K562 (cell line): ENCODE measurements at regions not wholly inside any gene's neighbourhood (a gene's known extent, or its start where the extent isn't known, plus 50 kb on each side); places are given as distances from the start of the nearest gene placed in this dataset.

ENCODE experiments used
- ATAC-seq: fragments of 200-7000 bp; cut with Tn5 transposase; 3 replicates; pipeline ENCODE4 v1.9.1; 2020; ENCODE audit warnings: moderate library complexity
- BruUV-seq: library from RNA; stranded (reverse); fragments of 400-500 nt; replicated peaks from 2 replicates; lab custom pipeline; 2021; lab: Mats Ljungman, UMichigan
- CTCF ChIA-PET: fragments of 300-600 bp; formaldehyde crosslinking; extraction: SDS; loops from one replicate; lab custom pipeline; 2021; ENCODE audit warnings: low intra/inter-chr PET ratio; lab: Yijun Ruan, JAX
- POLR2A ChIA-PET: fragments of 300-600, 350-650 bp; sonication (Branson Sonifier 250); formaldehyde crosslinking; extraction: SDS; loops from one replicate; lab custom pipeline; 2021; ENCODE audit warnings: antibody characterized with exemption, inconsistent platforms; lab: Yijun Ruan, JAX
- DNase-seq, 4 experiments: peaks; one replicate each; pipeline versions ENCODE4 v3.0.0 to v3.0.0-alpha.2; 2011 to 2018; ENCODE audit warnings: low spot score in 3 of 4, mixed read lengths in 3 of 4; ENCODE audit errors: extremely low read depth in 1 of 4
- FAIRE-seq: peaks from 2 replicates; lab custom pipeline; 2011; peaks lifted over from hg19 to GRCh38; lab: Jason Lieb, UNC
- H2AFZ ChIP-seq: 2 replicates; pipeline ENCODE4 v1.6.0; 2011; ENCODE audit warnings: low read depth, low read length, control low read depth, inconsistent platforms
- H3K27ac ChIP-seq: fragments of 200-600 bp; 3 replicates; pipeline ENCODE4 v1.8.0; 2011; ENCODE audit warnings: low read depth, mild to moderate bottlenecking, control low read depth, inconsistent platforms, low read length, moderate library complexity, mixed read lengths; ENCODE audit errors: extremely low read depth
- H3K27me3 ChIP-seq, 2 experiments: fragments of 300-600 bp in 1 of 2; 2 replicates in 1 of 2; 3 replicates in 1 of 2; pipeline versions ENCODE4 v1.6.0 to v1.8.0; 2011; ENCODE audit warnings: inconsistent platforms in 2 of 2, low read length in 2 of 2, mild to moderate bottlenecking in 1 of 2, mixed read lengths in 1 of 2, moderate library complexity in 1 of 2; ENCODE audit not compliant: control insufficient read depth in 2 of 2, insufficient read depth in 2 of 2
- H3K36me3 ChIP-seq: fragments of 300-600 bp; 3 replicates; pipeline ENCODE4 v1.8.0; 2011; ENCODE audit warnings: mild to moderate bottlenecking, low read length, inconsistent platforms; ENCODE audit not compliant: control insufficient read depth, insufficient read depth
- H3K4me1 ChIP-seq, 2 experiments: fragments of 200-600 bp in 1 of 2; replicated peaks in 1 of 2; 2 replicates in 1 of 2; 3 replicates in 1 of 2; pipeline versions ENCODE4 v1.5.1 to v1.8.0; 2011; ENCODE audit warnings: inconsistent platforms in 2 of 2, low read length in 2 of 2, mild to moderate bottlenecking in 1 of 2, mixed read lengths in 1 of 2, moderate library complexity in 1 of 2; ENCODE audit not compliant: control insufficient read depth in 2 of 2, insufficient read depth in 2 of 2
- H3K4me2 ChIP-seq: 2 replicates; pipeline ENCODE4 v1.6.1; 2011; ENCODE audit warnings: low read length, control low read depth, inconsistent platforms, mixed read lengths; ENCODE audit not compliant: insufficient read depth
- H3K4me3 ChIP-seq: fragments of 200-600 bp; sonication (generic), shearing (Covaris generic); 2 replicates; pipeline ENCODE4 v1.5.1; 2016; ENCODE audit warnings: control low read depth, inconsistent platforms
- H3K79me2 ChIP-seq: fragments of 200-600 bp; 3 replicates; pipeline ENCODE4 v1.8.0; 2011; ENCODE audit warnings: low read length, inconsistent platforms; ENCODE audit not compliant: control insufficient read depth, insufficient read depth
- H3K9ac ChIP-seq, 2 experiments: 2 replicates each; pipeline versions ENCODE4 v1.6.0 to v1.6.1; 2011; ENCODE audit warnings: low read depth in 2 of 2, low read length in 2 of 2, control low read depth in 1 of 2, inconsistent platforms in 1 of 2, mild to moderate bottlenecking in 1 of 2, mixed read lengths in 1 of 2; ENCODE audit not compliant: insufficient read depth in 1 of 2
- H3K9me1 ChIP-seq: one replicate; pipeline ENCODE4 v1.6.0; 2011; ENCODE audit warnings: inconsistent platforms, mild to moderate bottlenecking, low read length, moderate library complexity; ENCODE audit not compliant: control insufficient read depth, insufficient read depth
- H3K9me3 ChIP-seq: replicated peaks from 2 replicates; pipeline ENCODE4 v1.5.1; 2011; ENCODE audit warnings: low read depth, low read length, inconsistent platforms; ENCODE audit not compliant: control insufficient read depth, insufficient read depth
- H4K20me1 ChIP-seq: replicated peaks from 2 replicates; pipeline ENCODE4 v1.6.1; 2011; ENCODE audit warnings: low read length, inconsistent platforms, mixed read lengths; ENCODE audit not compliant: control insufficient read depth, insufficient read depth
- HMGXB4 ChIP-seq: sonication (generic); formaldehyde crosslinking; IDR thresholded peaks from 2 replicates; pipeline ENCODE4 v1.8.1; 2023; ENCODE audit warnings: mild to moderate bottlenecking, missing genetic modification reagents
- NFIC ChIP-seq: fragments of 450-650 bp; IDR thresholded peaks from 2 replicates; pipeline ENCODE4 v1.6.1; 2017; ENCODE audit warnings: mild to moderate bottlenecking, inconsistent platforms
- SMARCA4 ChIP-seq: fragments of 450-650 bp; IDR thresholded peaks from 2 replicates; pipeline ENCODE4 v1.6.1; 2016
- SP2 ChIP-seq: IDR thresholded peaks from 2 replicates; pipeline ENCODE4 v1.6.1; 2011; ENCODE audit warnings: mild to moderate bottlenecking, low read depth, low read length, moderate library complexity; ENCODE audit not compliant: poor library complexity, severe bottlenecking; ENCODE audit errors: extremely low read depth
- TFAP4 ChIP-seq: sonication (generic); formaldehyde crosslinking; IDR thresholded peaks from 2 replicates; pipeline ENCODE4 v1.8.0; 2022; ENCODE audit warnings: missing genetic modification reagents, mild to moderate bottlenecking, moderate library complexity, borderline replicate concordance
- WGBS: fragments of 100-300 bp; shearing (Covaris generic); methylation state at CpG from one replicate; pipeline ENCODE4 v1.1.6; 2016; ENCODE audit warnings: low coverage, mixed read lengths; ENCODE audit not compliant: insufficient coverage; ENCODE audit errors: missing lambda C conversion rate; 5-methylcytosine and 5-hydroxymethylcytosine counted together
- in situ Hi-C: fragments of 300-500 bp; cut with MboI; formaldehyde crosslinking; loops from 4 replicates; pipeline ENCODE4 v1.15.0; 2018; ENCODE audit warnings: inconsistent platforms, mixed read lengths
- intact Hi-C: fragments of 100-400 bp; cut with micrococcal nuclease; formaldehyde crosslinking; loops from 2 replicates; pipeline ENCODE4 v1.14.2; 2022

GRCh38 chr4:26050212-26050643 lies 136.2 kb downstream of the SMIM20 start:
- Histone ChIP-seq H3K36me3 (no peaks in the 10 kb centered on the region), H2AFZ (no peak overlapping the region), H3K4me3 (no peak overlapping the region), H3K27me3 (peaks cover 5 to 45% of the 10 kb centered on the region in 2 experiments; a peak in 4 of 5 replicates), H3K4me2 (no peak overlapping the region), H3K27ac (no peak overlapping the region), H3K4me1 (no peaks in the 10 kb centered on the region), H4K20me1 (no peaks in the 10 kb centered on the region), H3K9ac (no peak overlapping the region), H3K79me2 (no peaks in the 10 kb centered on the region), H3K9me1 (no peaks in the 10 kb centered on the region), H3K9me3 (no peaks in the 10 kb centered on the region)
- BruUV-seq, result no TSS peak
- intact Hi-C loops (no loop called here), in situ Hi-C loops (loop anchor here (25.0 kb wide), 1 partner anchor 362 kb away; no protein-coding TSS in a partner anchor)
- no peak for FAIRE-seq
- CTCF ChIA-PET, result no interaction called here
- DNase-seq, result no peak
- POLR2A ChIA-PET, result interaction anchor here (0.6 kb wide), 1 partner anchor 23 kb away, joined by 3 read pairs; no protein-coding TSS in a partner anchor
- peak; percentile 22; the same call in 1 of the 2 replicates for TF ChIP-seq NFIC
- TF ChIP-seq SMARCA4, result no peak
- no peak for ATAC-seq
- WGBS, result 0% methylated on average over 8 of the region's 8 CpGs

GRCh38 chr4:26050671-26051070 lies 136.7 kb downstream of the SMIM20 start:
- H3K27ac ChIP-seq, result no peak overlapping the region
- H3K4me3 ChIP-seq, result no peak overlapping the region
- in situ Hi-C loops, result loop anchor here (25.0 kb wide), 1 partner anchor 362 kb away; no protein-coding TSS in a partner anchor
- DNase-seq (no peak), FAIRE-seq (no peak), ATAC-seq (no peak)
- CTCF ChIA-PET, result no interaction called here
- intact Hi-C loops, result no loop called here
- BruUV-seq, result no TSS peak
- no peaks in the 10 kb centered on the region for H3K9me3 ChIP-seq
- H3K4me2 ChIP-seq, result no peak overlapping the region
- no peak overlapping the region for H2AFZ ChIP-seq
- 2% methylated on average over 5 of the region's 5 CpGs for WGBS
- no peaks in the 10 kb centered on the region for H3K36me3 ChIP-seq
- no peaks in the 10 kb centered on the region for H3K9me1 ChIP-seq
- H3K9ac ChIP-seq, result no peak overlapping the region
- TF ChIP-seq HMGXB4 (CRISPR knock-in tag), result no peak
- TF ChIP-seq SP2, result no peak
- TF ChIP-seq TFAP4 (CRISPR knock-in tag), result no peak
- TF ChIP-seq, all 486 proteins: peak for 0
- Histone ChIP-seq H4K20me1 (no peaks in the 10 kb centered on the region), H3K79me2 (no peaks in the 10 kb centered on the region), H3K27me3 (peaks cover 5 to 43% of the 10 kb centered on the region in 2 experiments; a peak in 4 of 5 replicates), H3K4me1 (no peaks in the 10 kb centered on the region)
- POLR2A ChIA-PET, result interaction anchor here (0.6 kb wide), 1 partner anchor 23 kb away, joined by 3 read pairs; no protein-coding TSS in a partner anchor
